K562 (cell line): ENCODE measurements at regions not wholly inside any gene's neighbourhood (a gene's known extent, or its start where the extent isn't known, plus 50 kb on each side); places are given as distances from the start of the nearest gene placed in this dataset.

Experiments
- ATAC-seq: fragments of 200-7000 bp; cut with Tn5 transposase; 3 replicates; pipeline ENCODE4 v1.9.1; 2020; ENCODE audit warnings: moderate library complexity
- BruUV-seq: library from RNA; stranded (reverse); fragments of 400-500 nt; replicated peaks from 2 replicates; lab custom pipeline; 2021; lab: Mats Ljungman, UMichigan
- CTCF ChIA-PET: fragments of 300-600 bp; formaldehyde crosslinking; extraction: SDS; loops from one replicate; lab custom pipeline; 2021; ENCODE audit warnings: low intra/inter-chr PET ratio; lab: Yijun Ruan, JAX
- POLR2A ChIA-PET: fragments of 300-600, 350-650 bp; sonication (Branson Sonifier 250); formaldehyde crosslinking; extraction: SDS; loops from one replicate; lab custom pipeline; 2021; ENCODE audit warnings: antibody characterized with exemption, inconsistent platforms; lab: Yijun Ruan, JAX
- DNase-seq, 4 experiments: peaks; one replicate each; pipeline versions ENCODE4 v3.0.0 to v3.0.0-alpha.2; 2011 to 2018; ENCODE audit warnings: low spot score in 3 of 4, mixed read lengths in 3 of 4; ENCODE audit errors: extremely low read depth in 1 of 4
- FAIRE-seq: peaks from 2 replicates; lab custom pipeline; 2011; peaks lifted over from hg19 to GRCh38; lab: Jason Lieb, UNC
- H2AFZ ChIP-seq: 2 replicates; pipeline ENCODE4 v1.6.0; 2011; ENCODE audit warnings: low read depth, low read length, control low read depth, inconsistent platforms
- H3K27ac ChIP-seq: fragments of 200-600 bp; 3 replicates; pipeline ENCODE4 v1.8.0; 2011; ENCODE audit warnings: low read depth, mild to moderate bottlenecking, control low read depth, inconsistent platforms, low read length, moderate library complexity, mixed read lengths; ENCODE audit errors: extremely low read depth
- H3K27me3 ChIP-seq, 2 experiments: fragments of 300-600 bp in 1 of 2; 2 replicates in 1 of 2; 3 replicates in 1 of 2; pipeline versions ENCODE4 v1.6.0 to v1.8.0; 2011; ENCODE audit warnings: inconsistent platforms in 2 of 2, low read length in 2 of 2, mild to moderate bottlenecking in 1 of 2, mixed read lengths in 1 of 2, moderate library complexity in 1 of 2; ENCODE audit not compliant: control insufficient read depth in 2 of 2, insufficient read depth in 2 of 2
- H3K36me3 ChIP-seq: fragments of 300-600 bp; 3 replicates; pipeline ENCODE4 v1.8.0; 2011; ENCODE audit warnings: mild to moderate bottlenecking, low read length, inconsistent platforms; ENCODE audit not compliant: control insufficient read depth, insufficient read depth
- H3K4me1 ChIP-seq, 2 experiments: fragments of 200-600 bp in 1 of 2; replicated peaks in 1 of 2; 2 replicates in 1 of 2; 3 replicates in 1 of 2; pipeline versions ENCODE4 v1.5.1 to v1.8.0; 2011; ENCODE audit warnings: inconsistent platforms in 2 of 2, low read length in 2 of 2, mild to moderate bottlenecking in 1 of 2, mixed read lengths in 1 of 2, moderate library complexity in 1 of 2; ENCODE audit not compliant: control insufficient read depth in 2 of 2, insufficient read depth in 2 of 2
- H3K4me2 ChIP-seq: 2 replicates; pipeline ENCODE4 v1.6.1; 2011; ENCODE audit warnings: low read length, control low read depth, inconsistent platforms, mixed read lengths; ENCODE audit not compliant: insufficient read depth
- H3K4me3 ChIP-seq: fragments of 200-600 bp; sonication (generic), shearing (Covaris generic); 2 replicates; pipeline ENCODE4 v1.5.1; 2016; ENCODE audit warnings: control low read depth, inconsistent platforms
- H3K79me2 ChIP-seq: fragments of 200-600 bp; 3 replicates; pipeline ENCODE4 v1.8.0; 2011; ENCODE audit warnings: low read length, inconsistent platforms; ENCODE audit not compliant: control insufficient read depth, insufficient read depth
- H3K9ac ChIP-seq, 2 experiments: 2 replicates each; pipeline versions ENCODE4 v1.6.0 to v1.6.1; 2011; ENCODE audit warnings: low read depth in 2 of 2, low read length in 2 of 2, control low read depth in 1 of 2, inconsistent platforms in 1 of 2, mild to moderate bottlenecking in 1 of 2, mixed read lengths in 1 of 2; ENCODE audit not compliant: insufficient read depth in 1 of 2
- H3K9me1 ChIP-seq: one replicate; pipeline ENCODE4 v1.6.0; 2011; ENCODE audit warnings: inconsistent platforms, mild to moderate bottlenecking, low read length, moderate library complexity; ENCODE audit not compliant: control insufficient read depth, insufficient read depth
- H3K9me3 ChIP-seq: replicated peaks from 2 replicates; pipeline ENCODE4 v1.5.1; 2011; ENCODE audit warnings: low read depth, low read length, inconsistent platforms; ENCODE audit not compliant: control insufficient read depth, insufficient read depth
- H4K20me1 ChIP-seq: replicated peaks from 2 replicates; pipeline ENCODE4 v1.6.1; 2011; ENCODE audit warnings: low read length, inconsistent platforms, mixed read lengths; ENCODE audit not compliant: control insufficient read depth, insufficient read depth
- DEAF1 ChIP-seq: fragments of 450-650 bp; formaldehyde crosslinking; IDR thresholded peaks from 2 replicates; pipeline ENCODE4 v1.4.0; 2020; ENCODE audit warnings: mild to moderate bottlenecking, moderate library complexity
- ELF4 ChIP-seq: fragments of 450-650 bp; formaldehyde crosslinking; IDR thresholded peaks from 2 replicates; pipeline ENCODE4 v1.4.0; 2022; ENCODE audit warnings: missing genetic modification characterization
- ELK1 ChIP-seq: sonication (generic); formaldehyde crosslinking; IDR thresholded peaks from 2 replicates; pipeline ENCODE4 v1.8.1; 2022; ENCODE audit warnings: missing genetic modification reagents
- MGA ChIP-seq: fragments of 450-650 bp; IDR thresholded peaks from 2 replicates; pipeline ENCODE4 v1.6.1; 2016; ENCODE audit warnings: mild to moderate bottlenecking, moderate library complexity
- ZFPM2 ChIP-seq: fragments of 250-450 bp; sonication (Bioruptor Pico); IDR thresholded peaks from 2 replicates; pipeline ENCODE4 v1.5.1; 2022; ENCODE audit warnings: mild to moderate bottlenecking
- WGBS: fragments of 100-300 bp; shearing (Covaris generic); methylation state at CpG from one replicate; pipeline ENCODE4 v1.1.6; 2016; ENCODE audit warnings: low coverage, mixed read lengths; ENCODE audit not compliant: insufficient coverage; ENCODE audit errors: missing lambda C conversion rate; 5-methylcytosine and 5-hydroxymethylcytosine counted together
- in situ Hi-C: fragments of 300-500 bp; cut with MboI; formaldehyde crosslinking; loops from 4 replicates; pipeline ENCODE4 v1.15.0; 2018; ENCODE audit warnings: inconsistent platforms, mixed read lengths
- intact Hi-C: fragments of 100-400 bp; cut with micrococcal nuclease; formaldehyde crosslinking; loops from 2 replicates; pipeline ENCODE4 v1.14.2; 2022

DNA sequence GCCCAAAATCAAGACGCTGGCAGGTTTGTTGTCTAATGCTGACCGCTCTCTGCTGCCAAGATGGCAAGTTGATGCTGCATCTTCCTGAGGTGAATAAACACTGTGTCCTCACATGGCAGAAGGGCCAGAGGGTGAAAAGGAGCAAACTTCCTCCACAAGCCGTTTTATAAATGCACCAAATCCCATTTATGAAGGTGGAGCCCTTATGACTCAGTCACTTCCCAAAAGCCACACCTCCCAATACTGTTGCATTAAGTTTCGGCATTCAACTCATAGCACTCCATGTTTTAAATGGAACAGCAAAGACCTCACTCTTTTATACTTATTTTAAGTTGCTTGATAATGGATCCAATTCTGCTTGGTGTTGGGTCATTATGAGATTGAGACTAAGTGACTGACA is 316.6 kb downstream of the RFPL4B start:
- Histone ChIP-seq H3K79me2 (no peaks in the 10 kb centered on the region), H3K4me2 (no peak overlapping the region), H3K4me1 (no peaks in the 10 kb centered on the region; a peak in 1 of 5 replicates), H2AFZ (no peak overlapping the region), H3K27me3 (no peaks in the 10 kb centered on the region), H3K9me1 (no peaks in the 10 kb centered on the region), H3K27ac (no peak overlapping the region), H3K9ac (no peak overlapping the region), H3K36me3 (no peaks in the 10 kb centered on the region), H3K9me3 (no peaks in the 10 kb centered on the region), H4K20me1 (no peaks in the 10 kb centered on the region)
- DNase-seq = no peak
- intact Hi-C loops = no loop called here
- no TSS peak for BruUV-seq
- in situ Hi-C loops = no loop called here
- ChIA-PET POLR2A (no interaction called here), CTCF (no interaction called here)
- TF ChIP-seq ZFPM2 (CRISPR knock-in tag) (no peak), ELF4 (no peak), ELK1 (CRISPR knock-in tag) (no peak), MGA (no peak), DEAF1 (CRISPR knock-in tag) (no peak)
- TF ChIP-seq, all 486 proteins: peak for 0
- ATAC-seq = no peak
- 21% methylated on average over 4 of the region's 4 CpGs for WGBS
- no peak for FAIRE-seq
- H3K4me3 ChIP-seq = no peak overlapping the region
